Stomach (tissue), 4 donors: ENCODE measurements at regions not wholly inside any gene's neighbourhood (a gene's known extent, or its start where the extent isn't known, plus 50 kb on each side); places are given as distances from the start of the nearest gene placed in this dataset.

Experiments
- EP300 ChIP-seq: sonication (generic); formaldehyde crosslinking; IDR thresholded peaks from one replicate; pipeline ENCODE4 v1.6.1; 2017; ENCODE audit warnings: antibody characterized with exemption
- POLR2A ChIP-seq, 4 donors: fragments of 450-650 bp; IDR thresholded peaks; one replicate each; pipeline ENCODE4 v1.6.1; 2016; ENCODE audit warnings: antibody characterized with exemption in 4 of 4, control low read depth in 2 of 4, mild to moderate bottlenecking in 1 of 4, moderate library complexity in 1 of 4
- POLR2AphosphoS5 ChIP-seq, 3 donors: sonication (generic); formaldehyde crosslinking; IDR thresholded peaks; one replicate each; pipeline ENCODE4 v1.6.1; 2016; ENCODE audit warnings: antibody characterized with exemption in 3 of 3
- TF ChIP-seq, protein P1 (sequence below), 7 experiments: fragments of 450-650 bp in 4 of 7; fragments of 200-600 bp in 3 of 7; sonication (generic) in 3 of 7; IDR thresholded peaks; one replicate each; pipeline ENCODE4 v1.5.1; 2016 to 2019; ENCODE audit warnings: antibody characterized with exemption in 7 of 7, control low read depth in 2 of 7, mild to moderate bottlenecking in 1 of 7

DNA sequence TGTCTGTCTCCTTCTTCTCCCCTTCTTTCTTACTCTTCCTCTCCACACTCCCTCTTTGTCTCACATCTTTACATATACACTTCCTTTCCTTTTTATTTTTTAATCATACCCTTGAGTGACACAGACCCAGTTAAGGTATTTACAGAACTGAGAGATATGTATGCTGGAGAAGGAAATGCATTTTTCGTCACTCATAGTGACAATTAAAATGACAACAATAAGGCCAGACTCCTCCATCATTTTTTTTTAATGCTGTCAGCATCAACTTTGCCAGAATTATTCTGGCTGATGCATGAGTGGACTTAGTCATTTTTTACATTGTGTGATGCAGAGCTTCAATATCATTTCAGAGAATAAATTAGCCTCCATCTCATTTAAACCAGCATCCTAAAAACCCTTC lies 272.9 kb downstream of the TMEM38B start:
- TF ChIP-seq, protein P1, sequence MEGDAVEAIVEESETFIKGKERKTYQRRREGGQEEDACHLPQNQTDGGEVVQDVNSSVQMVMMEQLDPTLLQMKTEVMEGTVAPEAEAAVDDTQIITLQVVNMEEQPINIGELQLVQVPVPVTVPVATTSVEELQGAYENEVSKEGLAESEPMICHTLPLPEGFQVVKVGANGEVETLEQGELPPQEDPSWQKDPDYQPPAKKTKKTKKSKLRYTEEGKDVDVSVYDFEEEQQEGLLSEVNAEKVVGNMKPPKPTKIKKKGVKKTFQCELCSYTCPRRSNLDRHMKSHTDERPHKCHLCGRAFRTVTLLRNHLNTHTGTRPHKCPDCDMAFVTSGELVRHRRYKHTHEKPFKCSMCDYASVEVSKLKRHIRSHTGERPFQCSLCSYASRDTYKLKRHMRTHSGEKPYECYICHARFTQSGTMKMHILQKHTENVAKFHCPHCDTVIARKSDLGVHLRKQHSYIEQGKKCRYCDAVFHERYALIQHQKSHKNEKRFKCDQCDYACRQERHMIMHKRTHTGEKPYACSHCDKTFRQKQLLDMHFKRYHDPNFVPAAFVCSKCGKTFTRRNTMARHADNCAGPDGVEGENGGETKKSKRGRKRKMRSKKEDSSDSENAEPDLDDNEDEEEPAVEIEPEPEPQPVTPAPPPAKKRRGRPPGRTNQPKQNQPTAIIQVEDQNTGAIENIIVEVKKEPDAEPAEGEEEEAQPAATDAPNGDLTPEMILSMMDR (IDR thresholded peaks at IDR 0.05) = no peak
- TF ChIP-seq POLR2AphosphoS5 (IDR thresholded peaks at IDR 0.05) = no peak
- TF ChIP-seq POLR2A (IDR thresholded peaks at IDR 0.05) = no peak
- TF ChIP-seq EP300 = no peak
